GM12892 (cell line): ENCODE measurements at regions not wholly inside any gene's neighbourhood (a gene's known extent, or its start where the extent isn't known, plus 50 kb on each side); places are given as distances from the start of the nearest gene placed in this dataset.
"Not testable (repeated sequence)": the region's sequence is repeated elsewhere in the genome, so short reads cannot be mapped to it uniquely, and the experiment has no call there.

Experiments used
- DNase-seq: peaks from one replicate; pipeline ENCODE4 v3.0.0; 2011; ENCODE audit not compliant: insufficient read length
- FAIRE-seq: peaks from 2 replicates; lab custom pipeline; 2011; peaks lifted over from hg19 to GRCh38; lab: Jason Lieb, UNC
- POLR2A ChIP-seq: IDR thresholded peaks from 2 replicates; pipeline ENCODE4 v1.6.1; 2011; ENCODE audit warnings: low read depth, low read length, control low read depth
- POLR2AphosphoS5 ChIP-seq: IDR thresholded peaks from 2 replicates; pipeline ENCODE4 v1.6.1; 2011; ENCODE audit warnings: low read depth, low read length, control low read depth
- TAF1 ChIP-seq: IDR thresholded peaks from 2 replicates; pipeline ENCODE4 v1.6.1; 2011; ENCODE audit warnings: low read depth, mild to moderate bottlenecking, control low read depth, low read length, borderline replicate concordance

DNA sequence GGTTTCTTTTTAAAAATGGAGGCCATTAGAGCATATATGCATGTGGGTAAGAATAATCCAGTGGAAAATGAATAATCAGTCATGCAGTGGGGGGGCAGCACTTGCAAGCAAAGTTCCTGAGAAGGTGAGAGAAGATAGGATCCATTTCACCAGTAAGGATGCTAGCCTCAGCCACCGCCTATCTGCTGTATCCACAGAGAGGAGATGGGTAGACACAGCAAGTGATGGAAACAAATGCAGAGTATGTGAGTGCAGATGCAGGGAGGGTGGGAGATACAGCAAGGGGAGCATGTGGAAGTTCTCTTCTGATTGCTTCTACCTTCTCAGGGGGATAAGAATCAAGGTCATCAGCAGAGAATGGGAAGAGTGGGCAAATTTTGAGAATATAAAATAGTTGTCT is 171.4 kb upstream of the PDE1C start:
- no peak for DNase-seq
- FAIRE-seq = no peak
- TF ChIP-seq POLR2AphosphoS5 = no peak
- TF ChIP-seq POLR2A = no peak
- no peak for TF ChIP-seq TAF1

DNA sequence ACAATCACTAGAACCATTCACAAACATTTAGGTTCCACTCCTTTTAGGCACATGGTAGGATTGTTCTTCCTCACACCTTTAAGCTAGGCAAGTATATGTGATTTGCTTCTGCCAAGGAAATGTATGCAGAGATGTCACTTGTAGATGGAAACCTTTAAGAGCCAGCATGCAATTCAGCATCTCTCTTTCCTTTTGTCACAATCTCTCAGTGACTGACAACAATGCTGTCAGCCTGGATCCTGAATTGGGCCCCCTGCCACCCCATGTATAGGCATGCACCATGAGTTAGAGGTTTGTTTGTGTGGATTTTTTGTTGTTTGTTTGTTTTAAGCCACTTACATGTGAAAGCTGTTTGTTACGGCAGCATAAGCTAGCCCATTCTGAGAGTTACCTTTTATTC is 169.6 kb upstream of the PDE1C start:
- FAIRE-seq (no peak), DNase-seq (no peak)
- TF ChIP-seq POLR2AphosphoS5 = no peak
- no peak for TF ChIP-seq POLR2A

DNA sequence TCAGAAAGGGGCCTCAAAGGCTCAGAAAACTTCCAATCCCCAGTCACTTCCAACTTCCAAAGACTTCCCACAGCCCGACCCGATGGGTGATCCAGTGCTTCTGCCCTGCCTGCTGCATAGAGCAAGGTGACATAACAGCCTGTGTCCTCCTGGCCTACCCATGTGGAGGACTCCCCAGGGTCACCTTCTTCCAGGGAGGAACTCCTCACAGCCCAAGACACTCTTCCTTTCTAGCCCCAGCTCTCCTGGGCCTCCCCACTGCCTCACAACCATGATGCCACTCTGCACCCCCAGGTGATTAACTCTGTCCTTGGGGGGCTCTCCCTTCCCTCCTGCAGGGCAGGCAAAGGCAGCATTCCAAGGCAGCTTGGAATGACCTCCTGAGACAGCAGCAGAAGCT is 158.4 kb upstream of the PDE1C start:
- no peak for FAIRE-seq
- TF ChIP-seq POLR2AphosphoS5 (no peak), POLR2A (no peak), TAF1 (no peak)
- no peak for DNase-seq

DNA sequence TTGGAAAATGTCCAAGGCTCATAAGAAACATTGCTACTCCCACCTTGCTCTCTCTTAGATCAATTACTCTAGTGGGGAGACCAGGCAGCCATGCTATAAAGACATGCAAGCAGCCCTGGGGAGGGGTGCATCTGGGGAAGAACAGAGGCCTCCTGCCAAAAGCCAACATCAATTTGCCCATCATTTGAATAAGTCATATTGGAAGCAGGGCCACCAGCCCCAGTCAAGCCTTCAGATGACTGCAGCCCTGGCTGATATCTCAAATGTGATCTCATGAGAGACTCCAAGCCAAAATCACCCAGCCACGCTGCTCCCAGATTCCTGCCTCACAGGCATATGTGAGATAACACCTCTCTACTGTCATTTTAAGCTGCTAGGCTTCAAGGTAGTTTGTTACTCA is 157.5 kb upstream of the PDE1C start:
- DNase-seq (no peak), FAIRE-seq (no peak)
- TF ChIP-seq POLR2A = no peak
- TF ChIP-seq TAF1 = no peak
- TF ChIP-seq POLR2AphosphoS5 = no peak

DNA sequence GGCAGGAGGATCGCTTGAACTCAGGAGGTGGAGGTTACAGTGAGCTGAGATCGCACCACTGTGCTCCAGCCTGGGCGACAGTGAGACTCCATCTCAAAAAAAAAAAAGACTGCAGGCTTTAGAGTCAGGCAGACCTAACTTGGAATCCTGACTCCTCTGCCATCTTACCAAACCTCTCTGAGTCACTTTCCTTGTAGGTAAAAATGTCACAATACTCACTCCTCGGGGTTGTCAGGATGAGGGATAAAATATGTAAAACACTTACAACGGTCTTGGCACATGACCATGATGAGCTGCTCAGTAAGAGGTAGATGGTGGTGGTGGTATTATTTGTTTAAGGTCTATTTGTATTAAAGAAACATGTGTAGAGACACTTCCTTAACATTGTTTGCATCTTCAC is 154.1 kb upstream of the PDE1C start:
- FAIRE-seq (no peak), DNase-seq (no peak)
- no peak for TF ChIP-seq POLR2A
- no peak for TF ChIP-seq POLR2AphosphoS5
- no peak for TF ChIP-seq TAF1

DNA sequence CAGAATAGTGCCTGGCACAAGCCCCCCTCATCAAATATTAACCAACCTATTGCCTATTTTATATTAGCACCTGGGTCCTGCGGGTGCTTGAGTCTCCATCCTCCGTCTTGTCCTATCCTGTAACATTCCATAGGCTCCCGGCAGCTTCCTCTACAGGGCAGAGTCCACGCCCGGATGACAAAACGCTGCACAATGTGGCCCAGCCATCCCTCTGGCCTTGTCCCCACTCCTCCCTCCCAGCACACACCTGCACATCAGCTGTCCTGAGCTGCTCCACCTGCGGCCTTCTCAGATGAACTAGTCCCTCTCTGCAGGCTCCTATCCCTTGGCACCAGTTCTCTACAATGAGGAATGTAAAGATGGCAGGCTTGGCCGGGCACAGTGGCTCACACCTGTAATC is 153.5 kb upstream of the PDE1C start:
- FAIRE-seq = no peak

DNA sequence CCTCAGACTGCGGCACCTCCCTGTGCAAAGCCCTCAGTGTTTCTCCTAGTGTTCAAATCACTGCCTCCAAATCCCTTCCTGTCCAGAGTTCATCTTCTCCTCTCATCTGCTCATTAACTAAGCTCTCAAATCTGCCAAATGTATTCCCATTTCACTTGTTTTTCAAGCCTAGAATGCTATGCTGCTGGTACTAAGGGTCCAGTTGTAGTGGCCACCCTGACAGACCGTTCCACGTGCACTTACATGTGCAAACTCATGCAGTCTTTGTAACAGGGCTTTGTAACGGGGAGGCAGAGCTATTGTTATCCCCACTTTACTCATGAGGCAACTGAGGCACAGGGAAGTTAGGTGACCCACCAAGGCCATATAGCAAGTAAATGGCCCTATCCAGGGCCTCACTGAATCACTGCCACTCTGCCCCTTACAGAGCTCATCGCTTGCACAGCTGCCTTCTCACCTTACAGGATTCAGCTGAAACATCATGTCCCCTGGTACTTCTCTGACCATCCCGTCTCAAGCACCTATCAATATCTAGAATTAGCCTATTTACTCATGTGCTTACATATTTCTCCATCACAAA is 153.0 kb upstream of the PDE1C start:
- FAIRE-seq = no peak
- TF ChIP-seq POLR2A (no peak), TAF1 (no peak), POLR2AphosphoS5 (no peak)
- no peak for DNase-seq

More for the DNA sequence above, 153.5 kb upstream of the PDE1C start:
- no peak for DNase-seq
- TF ChIP-seq POLR2AphosphoS5 (no peak), POLR2A (no peak), TAF1 (no peak)

DNA sequence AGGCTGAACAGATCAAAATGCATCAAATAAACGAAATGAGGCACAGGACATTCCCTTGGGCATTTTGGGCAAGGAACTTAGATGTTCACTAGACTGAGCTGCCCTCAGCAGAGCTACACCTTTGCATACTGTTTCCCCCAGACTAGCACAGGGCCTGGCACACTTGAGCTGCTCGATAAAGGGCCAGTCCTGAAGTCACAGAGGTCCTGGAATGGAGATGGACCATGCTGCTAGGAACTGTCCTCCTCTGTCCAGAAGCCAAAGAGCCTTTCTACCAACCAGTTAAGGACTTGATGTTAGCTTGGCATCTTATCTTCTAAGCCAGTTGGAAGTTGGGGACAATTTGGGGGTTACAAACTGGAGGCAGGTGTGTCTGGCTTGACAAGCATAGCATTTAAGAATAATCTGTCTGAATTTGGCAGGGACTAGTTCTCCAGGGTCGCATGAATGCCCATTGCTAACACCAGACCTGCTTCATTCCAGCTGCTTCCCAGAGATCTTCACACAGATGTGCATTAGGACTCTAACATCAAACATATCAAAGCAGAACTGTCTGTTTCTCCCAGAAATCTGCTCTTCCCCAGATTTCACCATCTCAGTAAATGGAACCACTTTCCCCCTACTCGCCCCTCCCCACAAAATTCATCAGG is 152.2 kb upstream of the PDE1C start:
- FAIRE-seq (no peak), DNase-seq (no peak)
- no peak for TF ChIP-seq POLR2AphosphoS5
- TF ChIP-seq POLR2A = no peak
- no peak for TF ChIP-seq TAF1

DNA sequence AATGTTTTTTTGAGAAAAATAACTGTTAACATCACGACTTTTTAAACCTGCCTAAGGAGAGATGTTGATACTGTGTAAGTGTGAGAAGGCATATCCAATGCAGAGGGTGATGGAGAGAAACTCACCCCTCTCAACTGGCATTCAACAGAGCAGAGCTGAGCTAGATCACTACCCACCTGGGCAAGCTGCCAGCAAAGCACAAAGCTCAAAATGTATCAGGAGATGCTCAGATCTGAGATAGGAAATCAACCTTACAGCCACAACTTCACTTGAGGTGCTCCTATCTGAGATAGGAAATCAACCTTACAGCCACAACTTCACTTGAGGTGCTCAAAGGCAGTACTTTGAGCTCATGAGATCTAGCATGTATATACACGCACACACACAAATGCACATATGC is 151.5 kb upstream of the PDE1C start:
- FAIRE-seq (no peak), DNase-seq (no peak)
- no peak for TF ChIP-seq POLR2AphosphoS5
- TF ChIP-seq TAF1 = no peak
- no peak for TF ChIP-seq POLR2A

DNA sequence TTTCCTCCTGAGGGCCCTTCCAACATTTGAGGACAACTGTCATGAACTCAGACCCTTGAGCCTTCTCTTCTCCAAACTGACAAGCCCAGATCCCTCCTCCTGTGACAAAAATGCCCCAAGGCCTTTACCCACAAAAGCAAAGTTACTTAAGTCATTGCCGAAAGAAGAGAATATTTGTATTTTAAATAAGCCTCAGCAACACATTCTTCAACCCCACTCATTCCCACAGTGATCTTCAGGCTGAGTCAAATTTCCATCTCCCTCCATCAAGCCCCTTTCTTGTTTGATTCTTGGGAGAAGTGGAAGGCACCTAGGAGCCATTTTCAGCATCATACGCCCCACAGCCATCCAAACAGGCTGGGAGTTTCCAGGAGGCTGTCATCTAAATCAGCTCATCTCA is 150.8 kb upstream of the PDE1C start:
- TF ChIP-seq TAF1 (no peak), POLR2A (no peak), POLR2AphosphoS5 (no peak)
- no peak for FAIRE-seq
- no peak for DNase-seq

DNA sequence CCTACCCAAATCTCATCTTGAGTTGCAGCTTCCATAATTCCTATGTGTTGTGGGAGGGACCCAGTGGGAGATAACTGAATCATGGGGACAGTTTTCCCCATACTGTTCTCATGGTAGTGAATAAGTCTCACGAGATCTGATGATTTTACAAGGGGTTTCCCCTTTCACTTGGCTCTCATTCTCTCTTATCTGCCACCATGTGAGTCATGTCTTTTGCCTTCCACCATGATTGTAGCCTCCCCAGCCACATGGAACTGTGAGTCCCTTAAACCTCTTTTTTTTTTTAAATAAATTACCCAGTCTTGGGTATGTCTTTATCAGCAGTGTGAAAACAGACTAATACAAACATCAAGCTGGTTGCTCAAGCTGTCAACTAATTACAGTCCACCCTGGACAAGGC is 149.6 kb upstream of the PDE1C start:
- not testable (repeated sequence) for FAIRE-seq, DNase-seq

DNA sequence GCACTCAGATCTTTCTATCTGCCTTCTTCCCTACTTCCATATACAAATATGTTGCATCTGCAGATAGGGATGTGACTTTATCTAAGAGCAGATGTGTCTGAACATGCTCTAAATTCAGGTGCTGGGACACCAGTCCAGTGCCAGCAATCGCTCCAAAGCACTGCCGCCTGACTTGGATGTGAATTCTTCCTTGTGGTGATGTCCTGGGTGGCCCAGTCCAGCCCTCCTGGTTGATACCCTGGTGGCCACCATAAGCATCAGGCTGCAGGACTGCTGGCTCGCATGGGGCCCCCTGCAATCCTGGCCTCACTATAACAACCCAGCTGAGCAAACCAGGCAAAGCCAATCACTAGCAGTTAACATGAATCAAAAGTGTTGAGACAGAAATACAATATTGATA is 149.2 kb upstream of the PDE1C start:
- DNase-seq (no peak), FAIRE-seq (no peak)
- TF ChIP-seq POLR2AphosphoS5 = no peak
- no peak for TF ChIP-seq POLR2A
- TF ChIP-seq TAF1 = no peak
